HEK293 (cell line): ENCODE measurements at regions not wholly inside any gene's neighbourhood (a gene's known extent, or its start where the extent isn't known, plus 50 kb on each side); places are given as distances from the start of the nearest gene placed in this dataset.

Source experiments
- CTCF ChIA-PET: fragments of 350-600 bp; formaldehyde crosslinking; extraction: SDS; loops from one replicate; lab custom pipeline; 2021; ENCODE audit warnings: antibody characterized with exemption; lab: Yijun Ruan, JAX
- POLR2A ChIA-PET: fragments of 300-600 bp; formaldehyde crosslinking; extraction: SDS; loops from one replicate; lab custom pipeline; 2020; ENCODE audit warnings: antibody characterized with exemption, inconsistent platforms; lab: Yijun Ruan, JAX
- H3K27ac ChIP-seq: fragments of 200-500 bp; sonication (Bioruptor generic); 2 replicates; pipeline ENCODE4 v1.5.1; 2014; ENCODE audit warnings: low read depth, low read length, control low read depth, inconsistent platforms; ENCODE audit errors: extremely low read depth
- H3K36me3 ChIP-seq, 2 experiments: fragments of 200-500 bp in 1 of 2; sonication (Bioruptor generic) in 1 of 2; 1 replicate in 1 of 2; 2 replicates in 1 of 2; pipeline ENCODE4 v1.5.1; 2014 to 2017; ENCODE audit warnings: inconsistent platforms in 2 of 2, low read length in 2 of 2; ENCODE audit not compliant: control insufficient read depth in 2 of 2, insufficient read depth in 1 of 2
- H3K4me1 ChIP-seq: fragments of 200-500 bp; sonication (Bioruptor generic); 2 replicates; pipeline ENCODE4 v1.5.1; 2014; ENCODE audit warnings: mild to moderate bottlenecking, low read length, inconsistent platforms; ENCODE audit not compliant: control insufficient read depth, insufficient read depth
- H3K4me3 ChIP-seq: 2 replicates; pipeline ENCODE4 v1.5.1; 2011; ENCODE audit warnings: low read depth, mild to moderate bottlenecking, control low read depth, low read length, moderate library complexity
- H3K9me3 ChIP-seq: fragments of 200-500 bp; sonication (Bioruptor generic); 2 replicates; pipeline ENCODE4 v1.5.1; 2014; ENCODE audit warnings: low read depth, low read length, inconsistent platforms; ENCODE audit not compliant: control insufficient read depth, insufficient read depth
- MZF1 ChIP-seq: fragments of 450-650 bp; formaldehyde crosslinking; IDR thresholded peaks from 2 replicates; pipeline ENCODE4 v1.5.1; 2017; ENCODE audit warnings: missing biosample characterization, missing genetic modification characterization, borderline replicate concordance
- ZBTB1 ChIP-seq: fragments of 450-650 bp; formaldehyde crosslinking; IDR thresholded peaks from 2 replicates; pipeline ENCODE4 v1.5.1; 2016; ENCODE audit warnings: missing biosample characterization, missing genetic modification characterization
- ZBTB17 ChIP-seq: fragments of 450-650 bp; formaldehyde crosslinking; IDR thresholded peaks from 2 replicates; pipeline ENCODE4 v1.5.1; 2016; ENCODE audit warnings: missing biosample characterization, missing genetic modification characterization
- ZBTB20 ChIP-seq: fragments of 450-650 bp; formaldehyde crosslinking; IDR thresholded peaks from 2 replicates; pipeline ENCODE4 v1.5.1; 2016; ENCODE audit warnings: missing biosample characterization, missing genetic modification characterization
- ZNF133 ChIP-seq: fragments of 450-650 bp; formaldehyde crosslinking; IDR thresholded peaks from 2 replicates; pipeline ENCODE4 v1.5.1; 2016; ENCODE audit warnings: missing biosample characterization, missing genetic modification characterization
- ZNF175 ChIP-seq: fragments of 450-650 bp; formaldehyde crosslinking; IDR thresholded peaks from 2 replicates; pipeline ENCODE4 v1.5.1; 2016; ENCODE audit warnings: missing biosample characterization, missing genetic modification characterization
- ZNF214 ChIP-seq: fragments of 450-650 bp; formaldehyde crosslinking; IDR thresholded peaks from 2 replicates; pipeline ENCODE4 v1.5.1; 2017; ENCODE audit warnings: missing biosample characterization, mild to moderate bottlenecking, missing genetic modification characterization, borderline replicate concordance
- ZNF221 ChIP-seq: fragments of 450-650 bp; formaldehyde crosslinking; IDR thresholded peaks from 2 replicates; pipeline ENCODE4 v1.5.1; 2017; ENCODE audit warnings: missing biosample characterization, missing genetic modification characterization, borderline replicate concordance
- ZNF248 ChIP-seq: fragments of 450-650 bp; formaldehyde crosslinking; IDR thresholded peaks from 2 replicates; pipeline ENCODE4 v1.5.1; 2017; ENCODE audit warnings: missing biosample characterization, missing genetic modification characterization
- ZNF354C ChIP-seq: fragments of 450-650 bp; formaldehyde crosslinking; IDR thresholded peaks from 2 replicates; pipeline ENCODE4 v1.5.1; 2016; ENCODE audit warnings: missing biosample characterization, missing genetic modification characterization, low read depth, borderline replicate concordance
- ZNF394 ChIP-seq: fragments of 450-650 bp; formaldehyde crosslinking; IDR thresholded peaks from 2 replicates; pipeline ENCODE4 v1.5.1; 2016; ENCODE audit warnings: missing biosample characterization, missing genetic modification characterization, mild to moderate bottlenecking, moderate library complexity, borderline replicate concordance
- ZNF624 ChIP-seq: fragments of 450-650 bp; formaldehyde crosslinking; IDR thresholded peaks from 2 replicates; pipeline ENCODE4 v1.5.1; 2017; ENCODE audit warnings: missing biosample characterization, missing genetic modification characterization
- ZNF701 ChIP-seq: fragments of 450-650 bp; formaldehyde crosslinking; IDR thresholded peaks from 2 replicates; pipeline ENCODE4 v1.5.1; 2016; ENCODE audit warnings: missing biosample characterization, missing genetic modification characterization
- ZNF747 ChIP-seq: fragments of 450-650 bp; formaldehyde crosslinking; IDR thresholded peaks from 2 replicates; pipeline ENCODE4 v1.5.1; 2016; ENCODE audit warnings: missing biosample characterization, missing genetic modification characterization
- ZNF837 ChIP-seq: fragments of 450-650 bp; formaldehyde crosslinking; IDR thresholded peaks from 2 replicates; pipeline ENCODE4 v1.5.1; 2016; ENCODE audit warnings: missing biosample characterization, missing genetic modification characterization
- ZSCAN16 ChIP-seq: fragments of 450-650 bp; formaldehyde crosslinking; IDR thresholded peaks from 2 replicates; pipeline ENCODE4 v1.5.1; 2016; ENCODE audit warnings: missing biosample characterization, missing genetic modification characterization
- TF ChIP-seq, protein P1 (sequence below): fragments of 450-650 bp; formaldehyde crosslinking; IDR thresholded peaks from 2 replicates; pipeline ENCODE4 v1.5.1; 2016; ENCODE audit warnings: missing biosample characterization, missing genetic modification characterization
- TF ChIP-seq, protein P2 (sequence below): fragments of 450-650 bp; formaldehyde crosslinking; IDR thresholded peaks from 2 replicates; pipeline ENCODE4 v1.5.1; 2016; ENCODE audit warnings: missing biosample characterization, missing genetic modification characterization
- TF ChIP-seq, protein P3 (sequence below): fragments of 450-650 bp; formaldehyde crosslinking; IDR thresholded peaks from 2 replicates; pipeline ENCODE4 v1.5.1; 2016; ENCODE audit warnings: missing biosample characterization, missing genetic modification characterization
- TF ChIP-seq, protein P4 (sequence below): fragments of 450-650 bp; formaldehyde crosslinking; IDR thresholded peaks from 2 replicates; pipeline ENCODE4 v1.5.1; 2016; ENCODE audit warnings: missing biosample characterization, missing genetic modification characterization
- TF ChIP-seq, protein P5 (sequence below): fragments of 450-650 bp; formaldehyde crosslinking; IDR thresholded peaks from 2 replicates; pipeline ENCODE4 v1.5.1; 2016; ENCODE audit warnings: missing biosample characterization, missing genetic modification characterization
- TF ChIP-seq, protein P6 (sequence below): fragments of 450-650 bp; formaldehyde crosslinking; IDR thresholded peaks from 2 replicates; pipeline ENCODE4 v1.5.1; 2017; ENCODE audit warnings: missing biosample characterization, missing genetic modification characterization
- TF ChIP-seq, protein P7 (sequence below): fragments of 450-650 bp; formaldehyde crosslinking; IDR thresholded peaks from 2 replicates; pipeline ENCODE4 v1.5.1; 2017; ENCODE audit warnings: missing biosample characterization, missing genetic modification characterization

DNA sequence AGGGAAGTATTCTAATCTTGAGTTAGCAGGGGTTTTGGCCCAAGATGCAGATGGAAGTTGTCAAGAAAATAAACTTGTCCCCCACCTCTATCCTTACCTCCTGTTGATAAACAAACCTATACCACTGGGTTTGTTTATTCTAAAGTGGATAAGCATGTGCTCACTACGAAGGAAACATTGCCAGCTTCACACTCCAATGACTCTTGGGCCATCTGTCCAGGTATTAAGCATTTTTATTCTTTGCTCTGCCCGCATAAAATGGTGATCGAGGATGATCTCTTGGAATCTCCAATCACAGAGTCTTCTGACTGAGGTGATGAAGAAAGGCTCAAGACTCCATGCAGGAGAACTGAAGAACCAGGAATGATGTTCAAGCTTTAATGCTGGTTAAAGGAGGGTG is 1908.4 kb upstream of the PIK3C3 start:
- no peaks in the 10 kb centered on the region for H3K4me1 ChIP-seq
- no peaks in the 10 kb centered on the region for H3K36me3 ChIP-seq
- ChIA-PET CTCF (no interaction called here), POLR2A (no interaction called here)
- H3K9me3 ChIP-seq = no peaks in the 10 kb centered on the region
- no peak for TF ChIP-seq MZF1 (tag by site-specific recombination)
- H3K4me3 ChIP-seq = no peak overlapping the region
- H3K27ac ChIP-seq = no peak overlapping the region

DNA sequence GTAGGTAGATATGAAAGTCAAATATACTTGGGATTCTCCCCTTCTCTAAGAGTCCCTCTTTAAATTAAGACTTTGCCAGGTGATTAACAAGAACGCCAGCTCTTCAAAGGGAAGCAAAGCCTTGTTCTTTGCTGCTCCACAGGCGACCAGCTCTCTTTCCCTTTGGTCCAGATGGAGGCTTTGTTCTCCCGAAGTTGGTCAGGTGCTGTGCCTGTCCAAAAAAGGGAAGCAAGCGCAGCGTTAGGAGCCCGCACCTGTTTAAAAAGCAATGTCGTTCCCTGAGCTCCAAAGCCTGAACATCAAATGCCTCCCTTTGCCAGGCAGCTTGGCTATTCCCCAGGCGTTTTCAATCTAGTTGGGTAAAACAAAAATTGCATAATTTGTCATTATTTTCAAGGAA is 1913.1 kb upstream of the PIK3C3 start:
- CTCF ChIA-PET = interaction anchor here (0.6 to 0.7 kb wide), 3 partner anchors 740 to 1674 kb away, joined by 3 to 6 read pairs (median 3); no protein-coding TSS in a partner anchor
- no peaks in the 10 kb centered on the region for H3K4me1 ChIP-seq

DNA sequence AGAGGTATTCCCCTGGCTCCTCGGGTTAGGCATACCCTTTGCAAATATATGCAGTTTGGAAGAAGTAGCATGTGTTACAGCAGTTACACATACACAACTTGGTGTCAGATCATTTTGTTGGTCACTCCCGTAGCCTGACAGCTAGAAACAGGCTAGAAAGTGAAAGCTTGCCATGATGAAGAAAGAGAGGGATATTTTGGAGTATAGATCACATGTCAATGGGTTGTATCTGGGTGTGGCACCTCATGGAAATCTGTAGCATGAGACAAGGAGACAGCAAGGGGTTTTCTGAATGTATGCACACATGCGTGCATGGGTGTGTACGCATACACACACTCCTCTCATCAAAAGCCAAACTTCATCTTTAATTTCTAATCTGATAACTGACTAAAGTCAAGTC is 1914.5 kb upstream of the PIK3C3 start:
- H3K9me3 ChIP-seq = no peaks in the 10 kb centered on the region
- H3K36me3 ChIP-seq = no peaks in the 10 kb centered on the region
- no peak overlapping the region for H3K4me3 ChIP-seq
- POLR2A ChIA-PET = no interaction called here
- CTCF ChIA-PET = interaction anchor here (0.6 kb wide), 2 partner anchors 1454 to 1695 kb away, joined by 3 read pairs; no protein-coding TSS in a partner anchor
- no peak overlapping the region for H3K27ac ChIP-seq
- H3K4me1 ChIP-seq = no peaks in the 10 kb centered on the region
- no peak for TF ChIP-seq ZNF394 (tag by site-specific recombination)
- TF ChIP-seq, protein P1, sequence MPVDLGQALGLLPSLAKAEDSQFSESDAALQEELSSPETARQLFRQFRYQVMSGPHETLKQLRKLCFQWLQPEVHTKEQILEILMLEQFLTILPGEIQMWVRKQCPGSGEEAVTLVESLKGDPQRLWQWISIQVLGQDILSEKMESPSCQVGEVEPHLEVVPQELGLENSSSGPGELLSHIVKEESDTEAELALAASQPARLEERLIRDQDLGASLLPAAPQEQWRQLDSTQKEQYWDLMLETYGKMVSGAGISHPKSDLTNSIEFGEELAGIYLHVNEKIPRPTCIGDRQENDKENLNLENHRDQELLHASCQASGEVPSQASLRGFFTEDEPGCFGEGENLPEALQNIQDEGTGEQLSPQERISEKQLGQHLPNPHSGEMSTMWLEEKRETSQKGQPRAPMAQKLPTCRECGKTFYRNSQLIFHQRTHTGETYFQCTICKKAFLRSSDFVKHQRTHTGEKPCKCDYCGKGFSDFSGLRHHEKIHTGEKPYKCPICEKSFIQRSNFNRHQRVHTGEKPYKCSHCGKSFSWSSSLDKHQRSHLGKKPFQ (tag by site-specific recombination) = no peak
- TF ChIP-seq, protein P2, sequence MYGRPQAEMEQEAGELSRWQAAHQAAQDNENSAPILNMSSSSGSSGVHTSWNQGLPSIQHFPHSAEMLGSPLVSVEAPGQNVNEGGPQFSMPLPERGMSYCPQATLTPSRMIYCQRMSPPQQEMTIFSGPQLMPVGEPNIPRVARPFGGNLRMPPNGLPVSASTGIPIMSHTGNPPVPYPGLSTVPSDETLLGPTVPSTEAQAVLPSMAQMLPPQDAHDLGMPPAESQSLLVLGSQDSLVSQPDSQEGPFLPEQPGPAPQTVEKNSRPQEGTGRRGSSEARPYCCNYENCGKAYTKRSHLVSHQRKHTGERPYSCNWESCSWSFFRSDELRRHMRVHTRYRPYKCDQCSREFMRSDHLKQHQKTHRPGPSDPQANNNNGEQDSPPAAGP (tag by site-specific recombination) = no peak
- no peak for TF ChIP-seq ZNF837 (tag by site-specific recombination)
- TF ChIP-seq ZBTB17 = no peak
- TF ChIP-seq, protein P3, sequence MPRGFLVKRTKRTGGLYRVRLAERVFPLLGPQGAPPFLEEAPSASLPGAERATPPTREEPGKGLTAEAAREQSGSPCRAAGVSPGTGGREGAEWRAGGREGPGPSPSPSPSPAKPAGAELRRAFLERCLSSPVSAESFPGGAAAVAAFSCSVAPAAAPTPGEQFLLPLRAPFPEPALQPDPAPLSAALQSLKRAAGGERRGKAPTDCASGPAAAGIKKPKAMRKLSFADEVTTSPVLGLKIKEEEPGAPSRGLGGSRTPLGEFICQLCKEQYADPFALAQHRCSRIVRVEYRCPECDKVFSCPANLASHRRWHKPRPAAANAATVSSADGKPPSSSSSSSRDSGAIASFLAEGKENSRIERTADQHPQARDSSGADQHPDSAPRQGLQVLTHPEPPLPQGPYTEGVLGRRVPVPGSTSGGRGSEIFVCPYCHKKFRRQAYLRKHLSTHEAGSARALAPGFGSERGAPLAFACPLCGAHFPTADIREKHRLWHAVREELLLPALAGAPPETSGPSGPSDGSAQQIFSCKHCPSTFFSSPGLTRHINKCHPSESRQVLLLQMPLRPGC (tag by site-specific recombination) = no peak
- TF ChIP-seq ZBTB20 (tag by site-specific recombination) = no peak
- no peak for TF ChIP-seq ZNF747

More for the DNA sequence above, 1913.1 kb upstream of the PIK3C3 start:
- no peak overlapping the region for H3K27ac ChIP-seq
- POLR2A ChIA-PET = no interaction called here
- H3K9me3 ChIP-seq = no peaks in the 10 kb centered on the region
- no peaks in the 10 kb centered on the region for H3K36me3 ChIP-seq
- no peak overlapping the region for H3K4me3 ChIP-seq
- TF ChIP-seq ZNF354C (no peak), ZSCAN16 (tag by site-specific recombination) (no peak), ZNF701 (tag by site-specific recombination) (no peak), ZBTB1 (tag by site-specific recombination) (no peak), ZNF624 (tag by site-specific recombination) (no peak), ZNF133 (no peak), ZNF248 (tag by site-specific recombination) (no peak), ZNF221 (tag by site-specific recombination) (no peak), ZNF214 (tag by site-specific recombination) (no peak), ZNF175 (tag by site-specific recombination) (no peak)
- TF ChIP-seq, protein P4, sequence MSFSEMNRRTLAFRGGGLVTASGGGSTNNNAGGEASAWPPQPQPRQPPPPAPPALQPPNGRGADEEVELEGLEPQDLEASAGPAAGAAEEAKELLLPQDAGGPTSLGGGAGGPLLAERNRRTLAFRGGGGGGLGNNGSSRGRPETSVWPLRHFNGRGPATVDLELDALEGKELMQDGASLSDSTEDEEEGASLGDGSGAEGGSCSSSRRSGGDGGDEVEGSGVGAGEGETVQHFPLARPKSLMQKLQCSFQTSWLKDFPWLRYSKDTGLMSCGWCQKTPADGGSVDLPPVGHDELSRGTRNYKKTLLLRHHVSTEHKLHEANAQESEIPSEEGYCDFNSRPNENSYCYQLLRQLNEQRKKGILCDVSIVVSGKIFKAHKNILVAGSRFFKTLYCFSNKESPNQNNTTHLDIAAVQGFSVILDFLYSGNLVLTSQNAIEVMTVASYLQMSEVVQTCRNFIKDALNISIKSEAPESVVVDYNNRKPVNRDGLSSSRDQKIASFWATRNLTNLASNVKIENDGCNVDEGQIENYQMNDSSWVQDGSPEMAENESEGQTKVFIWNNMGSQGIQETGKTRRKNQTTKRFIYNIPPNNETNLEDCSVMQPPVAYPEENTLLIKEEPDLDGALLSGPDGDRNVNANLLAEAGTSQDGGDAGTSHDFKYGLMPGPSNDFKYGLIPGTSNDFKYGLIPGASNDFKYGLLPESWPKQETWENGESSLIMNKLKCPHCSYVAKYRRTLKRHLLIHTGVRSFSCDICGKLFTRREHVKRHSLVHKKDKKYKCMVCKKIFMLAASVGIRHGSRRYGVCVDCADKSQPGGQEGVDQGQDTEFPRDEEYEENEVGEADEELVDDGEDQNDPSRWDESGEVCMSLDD (tag by site-specific recombination) = no peak
- TF ChIP-seq, protein P5, sequence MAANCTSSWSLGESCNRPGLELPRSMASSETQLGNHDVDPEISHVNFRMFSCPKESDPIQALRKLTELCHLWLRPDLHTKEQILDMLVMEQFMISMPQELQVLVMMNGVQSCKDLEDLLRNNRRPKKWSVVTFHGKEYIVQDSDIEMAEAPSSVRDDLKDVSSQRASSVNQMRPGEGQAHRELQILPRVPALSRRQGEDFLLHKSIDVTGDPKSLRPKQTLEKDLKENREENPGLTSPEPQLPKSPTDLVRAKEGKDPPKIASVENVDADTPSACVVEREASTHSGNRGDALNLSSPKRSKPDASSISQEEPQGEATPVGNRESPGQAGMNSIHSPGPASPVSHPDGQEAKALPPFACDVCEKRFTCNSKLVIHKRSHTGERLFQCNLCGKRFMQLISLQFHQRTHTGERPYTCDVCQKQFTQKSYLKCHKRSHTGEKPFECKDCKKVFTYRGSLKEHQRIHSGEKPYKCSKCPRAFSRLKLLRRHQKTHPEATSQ = no peak
- TF ChIP-seq, protein P6, sequence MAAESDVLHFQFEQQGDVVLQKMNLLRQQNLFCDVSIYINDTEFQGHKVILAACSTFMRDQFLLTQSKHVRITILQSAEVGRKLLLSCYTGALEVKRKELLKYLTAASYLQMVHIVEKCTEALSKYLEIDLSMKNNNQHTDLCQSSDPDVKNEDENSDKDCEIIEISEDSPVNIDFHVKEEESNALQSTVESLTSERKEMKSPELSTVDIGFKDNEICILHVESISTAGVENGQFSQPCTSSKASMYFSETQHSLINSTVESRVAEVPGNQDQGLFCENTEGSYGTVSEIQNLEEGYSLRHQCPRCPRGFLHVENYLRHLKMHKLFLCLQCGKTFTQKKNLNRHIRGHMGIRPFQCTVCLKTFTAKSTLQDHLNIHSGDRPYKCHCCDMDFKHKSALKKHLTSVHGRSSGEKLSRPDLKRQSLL (tag by site-specific recombination) = no peak
- TF ChIP-seq, protein P7, sequence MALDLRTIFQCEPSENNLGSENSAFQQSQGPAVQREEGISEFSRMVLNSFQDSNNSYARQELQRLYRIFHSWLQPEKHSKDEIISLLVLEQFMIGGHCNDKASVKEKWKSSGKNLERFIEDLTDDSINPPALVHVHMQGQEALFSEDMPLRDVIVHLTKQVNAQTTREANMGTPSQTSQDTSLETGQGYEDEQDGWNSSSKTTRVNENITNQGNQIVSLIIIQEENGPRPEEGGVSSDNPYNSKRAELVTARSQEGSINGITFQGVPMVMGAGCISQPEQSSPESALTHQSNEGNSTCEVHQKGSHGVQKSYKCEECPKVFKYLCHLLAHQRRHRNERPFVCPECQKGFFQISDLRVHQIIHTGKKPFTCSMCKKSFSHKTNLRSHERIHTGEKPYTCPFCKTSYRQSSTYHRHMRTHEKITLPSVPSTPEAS (tag by site-specific recombination) = no peak
